Central memory CD4-positive, alpha-beta T cell (primary cell): ENCODE measurements at regions not wholly inside any gene's neighbourhood (a gene's known extent, or its start where the extent isn't known, plus 50 kb on each side); places are given as distances from the start of the nearest gene placed in this dataset.

Experiments
- DNase-seq: peaks from one replicate; pipeline ENCODE4 v3.0.0; 2022

DNA sequence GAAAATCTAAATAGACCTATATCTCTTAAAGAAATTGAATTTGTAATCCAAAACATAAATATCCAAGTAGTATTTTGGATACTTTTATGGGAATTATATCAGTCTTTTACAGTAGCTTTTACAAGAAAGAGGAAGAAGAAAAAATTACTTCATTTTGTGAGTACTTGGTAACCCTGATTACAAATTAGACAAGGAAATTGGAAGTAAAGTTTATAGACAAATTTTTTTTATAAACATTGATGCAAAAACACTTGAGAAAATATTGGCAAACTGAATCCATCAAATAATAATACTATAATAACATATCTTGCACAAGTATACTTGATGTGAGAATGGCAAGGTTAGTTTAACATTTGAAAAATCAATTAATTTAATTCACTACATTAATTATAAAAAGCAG lies 954.1 kb upstream of the MIR17HG start:
- no peak for DNase-seq

DNA sequence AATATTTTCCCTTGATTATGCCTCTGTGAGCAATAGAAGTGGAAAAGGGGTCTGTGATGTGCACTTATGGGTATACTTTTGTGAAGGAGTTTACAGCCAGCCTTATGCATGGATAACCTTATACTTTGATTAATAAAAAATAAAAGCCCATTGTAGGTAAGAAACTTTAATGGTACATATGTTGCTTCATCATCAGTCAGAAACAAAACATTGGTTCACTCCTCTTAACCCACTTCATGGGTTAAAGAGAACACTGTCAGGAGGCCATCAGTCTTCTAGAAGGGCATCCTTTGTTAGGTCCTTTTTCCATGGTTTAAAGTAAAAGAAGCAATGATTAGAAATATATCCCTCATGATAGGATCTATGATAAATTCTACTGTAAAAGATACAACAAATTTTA lies 952.1 kb upstream of the MIR17HG start:
- no peak for DNase-seq

DNA sequence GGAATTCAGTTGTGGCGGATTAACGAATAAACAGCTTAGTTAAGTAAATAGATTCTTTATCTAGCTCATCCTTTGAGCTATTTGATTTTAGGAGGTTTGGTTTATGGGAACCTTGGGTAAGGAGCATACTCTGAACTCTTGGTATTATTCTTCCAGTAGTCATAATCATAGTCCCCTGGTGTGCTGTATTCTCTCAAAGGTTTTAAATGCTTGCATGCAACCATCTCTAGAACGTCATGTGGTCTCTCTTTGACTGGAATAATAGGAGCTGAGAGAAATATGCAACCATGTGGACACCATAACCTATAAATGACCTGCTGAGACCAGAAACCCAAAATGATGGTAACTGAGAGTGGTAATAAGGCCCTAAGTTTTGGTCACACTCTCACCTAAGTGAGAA lies 951.6 kb upstream of the MIR17HG start:
- DNase-seq, result no peak

DNA sequence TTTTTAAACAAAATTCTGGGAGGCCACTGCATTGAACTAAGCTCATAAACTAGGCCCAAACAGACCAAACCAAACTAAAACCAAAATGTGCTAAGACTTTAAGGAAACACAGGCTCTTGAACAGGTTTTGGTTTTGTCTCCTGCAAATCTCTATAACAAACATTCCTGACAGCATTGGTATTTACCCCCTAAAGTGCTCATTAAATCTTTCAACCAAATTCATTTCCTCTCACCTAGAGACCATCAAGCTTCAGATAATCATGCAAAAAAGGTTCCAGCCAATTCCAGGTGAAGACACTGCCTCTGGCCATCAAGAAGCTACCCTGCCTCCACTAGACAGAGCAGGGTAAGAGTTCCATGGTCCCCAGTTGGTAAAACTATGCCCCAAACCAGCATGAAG lies 951.2 kb upstream of the MIR17HG start:
- DNase-seq, result no peak

DNA sequence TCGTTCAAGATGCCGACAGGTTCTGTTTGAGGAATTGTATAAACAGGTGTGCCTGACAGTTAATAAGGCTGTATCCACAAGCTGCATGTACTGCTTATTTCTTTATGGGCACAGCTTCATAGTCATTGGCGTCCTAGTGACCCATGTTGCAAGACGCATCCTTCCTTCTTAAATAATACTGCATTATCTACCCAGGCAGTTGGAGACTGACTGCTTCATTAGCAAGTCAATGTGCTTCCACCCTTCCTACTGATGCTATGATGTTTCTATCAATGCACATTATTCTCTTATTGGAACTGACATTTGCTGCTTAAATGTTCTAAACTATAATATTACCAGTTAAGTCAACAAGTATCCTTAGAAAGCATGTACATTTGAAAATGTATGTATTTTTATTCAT lies 950.0 kb upstream of the MIR17HG start:
- no peak for DNase-seq

DNA sequence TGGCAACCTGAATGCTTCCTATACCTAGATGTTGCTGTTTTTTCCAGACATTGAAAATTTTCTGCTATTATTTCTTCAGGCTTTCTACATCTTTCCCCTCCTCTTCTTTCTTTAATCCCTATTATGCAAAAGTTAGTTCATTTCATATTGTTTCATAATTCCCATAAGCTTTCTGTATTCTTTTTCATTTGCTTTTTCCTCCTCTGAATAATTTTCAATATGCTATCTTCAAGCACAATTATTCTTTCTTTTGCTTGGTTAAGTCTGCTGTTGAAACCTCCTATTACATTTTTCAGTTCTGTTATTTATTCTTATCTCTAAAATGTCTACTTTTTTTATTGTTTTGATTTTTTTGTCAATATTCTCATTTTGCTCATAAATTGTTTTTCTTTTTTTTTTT lies 947.1 kb upstream of the MIR17HG start:
- no peak for DNase-seq

DNA sequence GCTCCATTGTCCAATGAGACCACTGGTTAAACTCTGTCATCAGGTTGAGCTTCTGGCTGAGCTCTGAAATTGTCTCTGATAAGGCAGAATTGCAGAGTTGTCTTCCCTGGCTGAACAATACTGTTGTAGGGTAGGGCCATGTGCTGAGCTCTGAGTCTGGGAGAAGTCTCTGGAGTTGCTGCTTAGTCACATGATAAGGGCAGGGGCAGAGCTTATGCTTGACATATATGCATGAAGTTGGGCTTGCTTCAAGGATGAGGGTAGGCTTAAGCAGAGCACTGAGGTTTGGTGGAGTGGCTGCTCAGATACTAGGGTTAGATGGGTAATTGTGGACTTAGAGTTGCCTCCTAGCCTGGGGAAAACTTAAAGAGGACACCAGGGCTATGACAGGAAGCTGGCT lies 946.3 kb upstream of the MIR17HG start:
- no peak for DNase-seq

DNA sequence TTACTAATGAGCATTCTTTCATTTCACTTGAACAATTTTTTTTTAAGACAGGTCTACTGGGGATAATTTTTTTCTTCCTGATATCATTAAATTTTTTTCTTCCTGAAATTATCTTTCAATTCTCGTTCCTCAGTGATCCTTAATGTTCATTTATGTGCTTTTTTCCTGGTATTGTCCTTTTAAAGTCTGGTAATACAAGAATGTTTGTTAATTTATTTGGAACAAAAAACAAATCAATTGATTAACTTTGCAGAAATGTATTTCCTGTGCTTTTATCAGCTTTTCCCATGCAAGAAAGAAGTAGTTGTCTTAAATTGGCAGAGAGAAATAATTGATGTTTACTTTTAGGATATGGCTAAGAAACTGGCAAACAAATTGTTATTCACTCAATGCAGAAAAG lies 945.4 kb upstream of the MIR17HG start:
- no peak for DNase-seq

DNA sequence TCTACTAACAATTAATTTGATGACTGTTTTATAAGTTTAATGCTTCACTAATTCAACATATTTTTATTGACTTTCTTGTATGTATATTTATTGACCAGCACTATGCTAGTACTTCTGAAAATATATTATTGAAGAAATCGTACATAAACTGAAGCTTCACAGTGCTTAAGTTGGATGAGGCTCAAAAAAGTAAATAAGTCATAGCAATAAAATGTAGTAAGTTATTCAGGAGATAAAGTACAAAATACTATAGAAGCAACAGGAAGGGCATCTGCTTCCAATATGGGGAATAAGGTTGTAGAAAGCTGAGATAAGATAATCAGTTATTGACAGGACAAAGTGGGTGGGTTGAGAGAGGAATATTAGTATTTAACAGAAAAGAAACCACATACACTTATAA lies 944.9 kb upstream of the MIR17HG start:
- no peak for DNase-seq

DNA sequence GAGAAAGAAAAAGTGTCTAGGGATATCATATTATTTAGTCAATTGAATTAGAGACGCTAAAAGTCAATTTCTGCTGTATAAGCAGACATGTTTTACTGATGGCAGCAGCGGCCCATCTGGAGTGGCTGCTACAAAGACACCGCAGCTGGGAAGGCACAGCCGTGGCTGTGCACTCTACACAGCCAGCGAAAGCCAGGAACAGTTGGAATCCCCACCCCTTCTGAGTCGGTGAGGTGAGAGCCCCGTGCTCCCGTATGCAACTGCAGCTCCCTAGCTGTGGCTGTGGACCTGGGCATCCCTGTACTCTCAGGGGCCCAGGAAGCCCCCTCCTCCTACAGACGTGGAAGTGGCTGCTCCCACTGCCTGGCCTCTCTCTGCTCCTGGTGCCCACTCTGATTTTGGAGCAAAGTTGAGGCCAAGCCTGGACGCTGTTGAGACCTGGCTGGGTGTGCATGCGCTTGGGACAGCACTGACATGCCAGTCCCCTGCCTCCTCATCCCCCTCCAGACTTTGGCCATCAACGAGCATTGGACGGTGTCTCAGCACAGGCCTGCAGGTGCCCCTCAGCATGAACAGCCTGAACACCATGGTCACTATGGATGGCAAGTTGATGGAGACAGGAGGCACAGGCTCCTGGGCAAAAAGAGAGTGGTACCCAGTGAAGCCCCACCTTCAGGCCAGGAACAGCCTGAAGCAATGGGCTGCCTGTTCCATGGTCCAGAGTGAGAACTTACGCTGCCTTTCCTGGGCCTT lies 944.0 kb upstream of the MIR17HG start:
- no peak for DNase-seq

DNA sequence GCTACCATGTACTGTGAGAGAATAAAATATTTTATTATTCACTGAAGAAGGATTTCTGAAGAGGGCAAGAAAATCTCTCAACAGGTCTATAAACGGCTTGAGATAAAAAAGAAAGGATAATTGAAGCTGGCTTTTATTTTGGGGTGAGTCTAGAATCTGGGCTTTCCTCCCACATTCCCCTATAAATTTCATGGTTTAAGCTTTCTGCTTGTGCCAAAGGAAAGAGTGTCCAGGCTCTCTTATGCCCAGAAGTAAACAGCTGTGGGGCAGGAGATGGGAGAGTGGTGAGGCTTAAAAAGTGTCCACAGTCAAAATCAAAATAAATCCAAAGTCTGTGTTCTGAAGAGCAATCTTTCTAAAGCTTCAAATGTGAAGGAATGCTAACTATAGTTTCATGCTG lies 942.2 kb upstream of the MIR17HG start:
- DNase-seq, result no peak

DNA sequence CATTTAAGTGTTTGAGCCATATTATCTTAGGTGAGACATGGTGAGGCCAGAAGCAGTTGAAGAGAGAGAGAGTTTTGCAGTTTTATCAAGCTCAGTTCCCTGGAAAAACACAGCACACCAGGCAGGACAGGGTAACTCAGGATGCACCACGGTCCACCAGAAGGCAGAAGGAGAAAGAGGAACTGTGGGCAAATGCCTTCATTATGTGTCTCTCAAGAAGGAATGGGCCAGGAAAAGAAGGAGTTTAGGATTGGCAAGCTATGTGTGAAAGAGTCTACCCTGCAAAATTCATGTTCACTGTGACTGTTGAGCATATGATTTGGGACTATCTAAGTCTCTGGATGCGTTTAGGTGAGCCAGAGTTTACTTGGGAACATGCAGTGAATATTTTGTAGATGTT lies 934.5 kb upstream of the MIR17HG start:
- DNase-seq, result no peak

DNA sequence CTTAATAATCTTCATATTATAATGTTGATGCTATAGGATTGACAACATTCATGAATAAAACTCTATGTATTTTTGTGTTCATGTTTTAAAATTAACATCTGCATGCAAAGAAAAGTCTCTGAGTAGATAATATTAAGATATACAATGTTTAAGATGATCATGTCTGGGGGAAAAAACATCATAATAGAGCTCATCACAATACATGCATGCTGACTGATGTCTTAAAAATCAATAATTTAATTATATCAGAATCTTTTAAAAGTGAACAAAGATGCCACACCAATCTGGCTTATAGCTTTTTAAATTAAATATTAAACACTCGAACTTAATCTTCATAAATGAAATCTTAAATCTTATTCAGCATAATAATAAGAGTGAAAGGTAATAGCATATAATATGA lies 933.9 kb upstream of the MIR17HG start:
- DNase-seq, result no peak

DNA sequence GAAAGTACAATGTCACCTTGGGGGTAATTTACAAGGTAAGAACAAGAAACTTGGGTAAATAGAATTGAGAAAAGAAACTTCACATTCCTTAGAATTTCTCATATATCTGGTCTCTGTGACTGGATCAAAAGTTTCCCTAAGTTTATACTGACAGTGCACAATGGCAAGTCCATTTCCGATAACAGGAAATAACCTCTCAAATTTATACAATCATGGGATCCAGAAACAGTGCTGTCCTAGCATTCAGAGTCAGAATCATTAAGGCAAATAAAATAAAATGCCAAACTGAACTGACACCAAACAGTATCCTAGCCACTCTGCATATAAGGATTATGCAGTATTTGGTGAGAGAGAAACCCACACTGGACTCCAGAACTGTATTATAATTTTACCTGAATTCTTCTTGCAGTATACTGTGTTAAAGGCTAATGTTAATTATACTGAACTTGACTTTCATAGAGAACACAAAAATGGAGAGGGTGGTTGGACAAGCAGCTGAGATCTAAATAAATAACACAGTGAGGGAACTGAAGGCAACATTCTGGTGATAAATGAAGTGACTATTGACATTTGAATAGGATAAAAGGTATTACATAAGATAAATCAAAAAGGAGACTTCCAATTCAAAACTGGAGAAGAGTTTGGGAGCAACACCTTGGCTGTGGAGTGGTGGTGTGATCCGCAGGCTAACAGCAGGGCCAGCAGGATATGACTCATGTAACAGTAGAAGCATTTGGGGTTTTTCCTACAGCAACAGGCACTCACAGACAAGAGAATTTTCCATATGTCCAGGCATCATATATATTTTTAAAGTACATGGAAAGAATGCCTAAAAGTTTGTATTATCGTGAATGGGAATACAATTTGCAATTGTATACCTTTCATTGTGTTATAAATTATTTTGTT lies 932.5 kb upstream of the MIR17HG start:
- no peak for DNase-seq

DNA sequence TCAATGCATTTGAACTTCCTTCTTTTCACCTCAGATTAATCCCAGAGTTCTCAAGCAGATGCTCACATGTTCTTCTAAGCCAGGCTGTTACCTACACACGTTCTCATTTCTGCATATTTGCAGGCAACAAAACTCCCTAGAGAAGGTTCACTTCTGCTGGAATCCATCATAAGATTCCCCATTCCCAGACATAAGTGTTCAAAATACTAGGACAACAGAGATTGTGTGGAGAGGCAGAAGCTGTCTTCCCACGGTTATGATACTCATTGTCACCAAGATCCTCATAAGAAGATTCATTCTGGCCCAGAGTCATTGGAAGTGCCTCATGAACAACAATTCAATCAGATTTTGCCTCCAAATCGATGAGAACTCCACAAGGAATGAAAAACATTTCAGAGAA lies 931.6 kb upstream of the MIR17HG start:
- DNase-seq, result no peak

DNA sequence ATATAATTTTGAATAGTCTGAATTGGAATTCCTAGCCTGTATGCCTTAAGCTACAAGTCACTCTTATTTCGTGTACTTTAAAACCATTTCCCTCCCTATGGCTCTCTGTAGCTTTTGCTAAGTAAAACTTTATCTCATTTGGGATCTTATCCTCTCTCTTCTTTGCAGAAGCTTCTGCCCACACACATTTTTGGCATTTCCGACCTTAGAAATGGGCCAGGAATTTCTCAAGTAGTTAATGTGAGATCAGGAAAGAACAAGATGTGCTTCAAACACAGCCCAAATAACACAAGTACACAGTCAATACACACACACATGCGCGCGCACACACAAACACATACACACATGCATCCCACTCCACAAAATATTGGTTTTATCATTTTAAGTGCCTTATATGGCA lies 931.0 kb upstream of the MIR17HG start:
- no peak for DNase-seq

DNA sequence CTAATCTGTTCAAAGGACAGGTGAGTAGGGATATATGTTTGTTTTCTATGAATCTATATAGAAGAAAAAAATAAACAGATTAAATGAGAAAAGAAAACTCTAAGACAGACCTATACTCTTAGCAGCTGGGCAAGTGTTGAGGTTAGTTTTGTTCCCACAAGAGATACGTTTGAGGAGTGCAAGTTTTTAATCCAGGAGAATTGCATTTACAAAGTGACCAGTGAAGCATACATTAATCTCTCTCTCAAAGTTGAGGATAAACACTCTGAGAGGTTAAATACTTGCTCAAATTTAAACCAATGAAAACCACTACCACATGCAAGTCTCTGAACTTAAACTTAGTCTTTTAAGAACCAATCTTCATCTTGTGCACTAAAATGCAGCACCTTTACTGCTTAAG lies 930.5 kb upstream of the MIR17HG start:
- DNase-seq, result no peak

DNA sequence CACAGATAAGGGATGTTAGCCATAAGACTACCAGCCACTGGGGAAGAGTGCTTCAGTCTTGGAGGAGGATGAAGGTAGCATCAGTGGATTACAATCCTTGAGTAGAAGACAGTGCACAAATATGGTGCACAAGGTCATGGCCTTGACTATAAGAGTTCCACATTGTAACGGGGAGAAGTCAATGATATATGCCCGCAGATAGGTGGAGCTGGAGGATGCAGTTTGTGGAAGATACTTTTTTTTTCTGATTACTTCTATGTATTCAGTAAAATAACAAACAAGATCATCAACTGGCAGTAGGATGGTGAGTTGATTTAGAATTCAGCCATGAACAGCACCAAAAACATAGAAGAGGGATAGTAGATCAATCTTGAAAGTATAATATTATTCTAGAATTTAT lies 926.8 kb upstream of the MIR17HG start:
- DNase-seq, result no peak

DNA sequence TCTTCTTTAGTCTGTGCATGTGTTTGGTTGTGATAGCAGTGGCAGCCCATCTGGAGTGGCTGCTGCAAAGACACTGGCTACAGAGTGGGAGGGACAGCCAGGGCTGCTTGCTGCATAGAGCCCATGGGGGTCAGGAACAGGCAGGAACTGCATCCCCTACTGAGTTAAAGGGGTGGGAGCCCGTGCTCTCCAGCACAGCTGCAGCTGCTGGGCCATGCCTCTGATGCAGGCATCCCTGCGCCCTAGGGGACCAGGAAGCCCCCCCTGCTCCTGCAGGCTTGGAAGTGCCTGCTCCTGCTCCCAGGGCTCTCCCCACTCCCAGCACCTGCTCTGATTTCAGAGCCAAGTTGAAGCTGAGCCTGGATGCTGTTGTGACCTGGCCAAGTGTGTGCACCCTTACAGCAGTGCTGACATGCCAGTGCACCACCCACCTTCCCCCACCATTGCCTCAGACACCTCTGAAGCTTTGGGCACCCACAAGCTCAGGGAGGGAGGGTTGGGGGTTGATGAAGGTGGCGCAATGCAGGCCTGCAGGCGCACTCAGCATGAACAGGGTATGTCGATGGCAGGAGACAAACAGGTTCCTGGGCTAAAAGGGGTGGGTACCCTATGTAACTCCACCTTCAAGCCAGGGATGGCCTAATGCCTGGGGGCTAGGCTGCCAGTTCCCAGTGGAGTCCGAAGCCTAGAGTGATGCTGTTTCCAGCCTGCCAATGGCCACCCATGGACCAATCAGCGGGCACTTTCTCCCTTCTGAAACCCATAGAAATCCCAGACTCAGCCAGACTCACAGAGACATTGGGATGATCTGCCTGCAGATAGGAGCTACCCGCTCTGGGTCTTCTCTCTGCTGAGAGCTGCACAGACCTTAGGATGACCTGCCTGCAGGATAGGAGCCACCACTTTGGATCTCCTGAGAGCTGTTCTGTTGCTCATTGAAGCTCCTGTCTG lies 919.9 kb upstream of the MIR17HG start:
- no peak for DNase-seq

DNA sequence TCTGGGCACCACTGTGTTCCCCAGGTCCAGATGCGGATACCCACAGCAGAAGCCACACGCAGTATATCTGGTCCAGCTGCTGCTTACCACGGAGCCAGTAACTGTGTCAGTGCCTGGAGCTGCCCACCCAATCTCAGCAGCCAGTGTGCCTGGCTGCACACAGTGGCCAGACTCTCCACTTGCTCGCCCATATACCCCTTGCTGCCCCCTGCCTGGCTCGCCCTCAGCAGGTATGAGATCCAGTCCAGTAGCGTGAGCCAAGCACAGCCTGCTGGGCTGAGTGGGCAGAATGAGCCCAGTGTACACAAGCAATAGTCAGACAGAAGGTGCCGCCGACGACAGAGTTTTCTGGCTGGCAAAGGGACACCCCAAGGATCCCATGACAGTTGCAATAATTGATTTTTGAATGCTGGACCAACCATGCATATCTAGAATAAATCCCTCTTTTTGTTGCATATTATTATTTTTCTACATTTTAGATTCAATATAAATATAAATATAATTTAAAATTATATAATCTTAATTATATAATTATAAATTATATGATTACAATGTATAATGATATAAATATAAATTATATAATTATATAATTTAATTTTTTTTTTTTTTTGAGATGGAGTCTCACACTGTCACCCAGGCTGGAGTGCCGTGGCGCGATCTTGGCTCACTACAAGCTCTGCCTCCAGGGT lies 918.8 kb upstream of the MIR17HG start:
- DNase-seq, result no peak

DNA sequence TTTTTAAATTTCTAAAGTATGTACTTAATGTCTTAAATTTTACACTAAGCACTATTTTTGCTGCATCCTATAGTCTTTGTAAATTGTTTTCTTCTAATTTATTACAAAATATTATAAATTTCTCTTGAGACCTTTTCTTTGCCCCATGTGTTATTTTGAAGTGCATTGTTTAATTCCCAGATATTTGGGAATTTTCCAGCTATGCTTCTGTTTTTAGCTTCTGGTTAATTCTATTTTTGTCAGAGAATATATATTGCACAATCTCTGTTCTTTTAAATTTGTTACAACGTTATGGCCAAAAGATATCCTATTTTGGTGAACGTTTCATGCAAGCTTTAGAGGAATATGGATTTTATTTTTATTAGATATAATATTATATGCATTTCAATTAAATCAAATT lies 917.4 kb upstream of the MIR17HG start:
- no peak for DNase-seq

DNA sequence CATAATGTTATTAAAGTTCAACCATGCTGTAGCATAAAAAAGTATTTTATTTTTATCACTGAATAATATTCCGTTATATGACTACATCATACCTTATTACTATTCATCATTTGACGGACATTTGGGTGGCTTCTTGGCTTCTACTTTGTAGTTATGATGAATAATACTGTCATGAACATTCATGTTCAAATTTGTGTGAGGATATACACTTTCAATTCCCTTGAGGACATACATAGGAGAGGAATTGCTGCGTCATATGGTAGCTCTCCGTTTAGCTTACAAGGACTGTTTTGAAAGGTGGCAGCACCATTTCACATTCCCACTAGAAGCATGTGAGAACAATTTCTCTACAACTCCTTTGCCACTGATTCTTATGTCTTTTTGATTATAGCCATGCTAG lies 910.8 kb upstream of the MIR17HG start:
- DNase-seq, result no peak

DNA sequence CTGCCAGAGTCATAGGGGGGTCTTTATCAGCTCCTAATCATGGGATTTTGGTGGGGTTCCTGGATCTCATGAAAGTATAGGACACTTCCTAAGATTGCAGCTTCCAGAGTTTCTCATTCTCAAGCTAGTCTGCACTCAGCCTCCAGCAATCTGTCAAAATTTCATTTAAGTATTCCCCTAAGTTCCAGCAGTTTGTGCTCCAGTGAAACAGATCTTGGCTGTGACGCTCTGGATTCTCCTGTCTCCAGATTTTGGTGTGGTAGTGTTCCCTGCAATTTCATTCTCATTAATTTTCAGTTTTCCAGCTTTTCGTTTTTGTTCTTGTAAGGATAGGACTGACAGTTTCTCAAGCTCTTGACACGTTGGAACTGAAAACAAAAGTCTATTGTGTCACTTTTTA lies 908.9 kb upstream of the MIR17HG start:
- DNase-seq, result no peak
